ENCODE measurements at regions not wholly inside any gene's neighbourhood (a gene's known extent, or its start where the extent isn't known, plus 50 kb on each side); places are given as distances from the start of the nearest gene placed in this dataset.

- no peak for DNase-seq
These were observed 1114.8 kb downstream of the ROBO2 start for GRCh38 chr3:78154521-78155186.

DNA sequence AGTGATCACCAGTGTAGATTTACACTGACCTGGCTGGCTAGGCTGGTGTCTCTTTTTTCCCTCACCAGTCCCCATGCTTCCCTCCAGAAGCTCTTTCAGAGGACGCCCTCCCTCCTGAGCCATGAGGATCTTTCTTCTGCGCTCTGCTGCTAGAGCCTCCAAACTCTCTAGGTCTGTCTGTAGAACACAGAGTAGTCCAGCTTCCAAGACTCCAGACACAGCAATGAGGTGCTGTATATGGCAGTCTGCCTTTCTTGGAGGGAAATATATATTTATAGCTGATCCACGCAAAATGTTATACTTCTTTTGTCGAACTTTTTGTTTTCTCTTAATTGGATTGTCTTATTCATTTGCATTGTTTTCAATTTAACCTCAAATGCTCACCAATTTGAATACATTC is 1121.8 kb downstream of the ROBO2 start:
- DNase-seq, result no peak

DNA sequence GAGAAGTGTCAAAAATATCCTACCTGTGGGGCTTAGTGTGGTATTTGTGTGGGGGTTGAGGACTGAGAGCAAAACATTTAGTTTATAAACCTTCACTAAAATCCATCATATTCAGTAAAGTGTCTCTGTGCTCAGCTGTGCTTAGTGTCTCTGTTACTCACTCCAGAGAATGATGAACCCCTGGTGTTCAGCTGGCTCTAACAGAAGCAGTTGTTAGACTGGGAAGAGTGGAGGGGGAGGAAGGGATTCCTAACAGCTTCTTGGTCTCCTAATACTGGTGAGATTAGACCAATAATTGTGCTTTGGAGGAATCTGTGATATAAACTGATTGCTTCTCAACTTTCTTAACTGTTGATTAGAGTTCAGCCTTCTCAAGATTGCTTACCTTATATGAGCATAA is 1123.5 kb downstream of the ROBO2 start:
- no peak for DNase-seq

GRCh38 chr3:78165876-78166275 is 1126.0 kb downstream of the ROBO2 start:
- no peak for DNase-seq

- peak; percentile 1 for DNase-seq
These were observed 1134.9 kb downstream of the ROBO2 start for GRCh38 chr3:78174821-78175220.

DNA sequence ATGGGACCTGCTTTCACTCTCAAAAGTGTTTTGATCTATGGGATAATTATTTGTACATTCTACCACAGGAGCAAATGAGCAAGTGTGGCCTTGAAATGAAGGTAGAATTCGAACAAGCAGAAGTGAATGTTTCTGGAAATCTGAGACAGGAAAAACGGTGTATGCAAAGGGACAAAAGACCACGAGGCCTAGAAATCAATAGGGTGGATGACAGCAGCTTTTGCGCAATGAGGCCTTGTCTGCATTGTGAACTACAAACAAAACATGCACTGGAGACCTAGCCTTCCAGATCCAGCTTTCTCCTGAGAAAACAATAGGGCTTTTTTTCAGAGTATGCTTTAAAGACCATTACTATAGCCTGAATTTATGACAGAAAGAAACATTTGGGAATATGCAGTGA is 1137.0 kb downstream of the ROBO2 start:
- DNase-seq, result no peak

DNA sequence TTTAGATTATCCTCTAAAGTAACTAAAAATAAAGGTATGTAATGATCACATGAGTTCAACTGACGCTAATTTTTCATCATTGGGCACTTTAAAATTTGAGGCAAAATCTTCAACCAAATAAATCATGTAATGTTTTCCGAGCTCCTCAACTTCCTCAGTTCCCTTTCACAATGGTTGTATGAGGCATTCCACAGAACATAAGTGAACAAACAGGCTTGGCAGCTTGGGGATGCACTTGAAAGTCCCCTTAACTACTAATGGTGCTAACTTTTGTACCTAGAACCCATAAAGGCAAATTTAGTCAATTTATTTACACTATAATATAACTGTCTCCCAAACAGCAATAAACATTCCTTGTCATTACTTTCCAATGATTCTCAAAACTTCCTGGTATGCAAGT is 1137.9 kb downstream of the ROBO2 start:
- no peak for DNase-seq

GRCh38 chr3:78178209-78178608 is 1138.3 kb downstream of the ROBO2 start:
- no peak for DNase-seq

GRCh38 chr3:78178740-78179363 is 1139.0 kb downstream of the ROBO2 start:
- no peak for DNase-seq

GRCh38 chr3:78183906-78184599 is 1144.2 kb downstream of the ROBO2 start:
- DNase-seq, result peak; percentile 11

DNA sequence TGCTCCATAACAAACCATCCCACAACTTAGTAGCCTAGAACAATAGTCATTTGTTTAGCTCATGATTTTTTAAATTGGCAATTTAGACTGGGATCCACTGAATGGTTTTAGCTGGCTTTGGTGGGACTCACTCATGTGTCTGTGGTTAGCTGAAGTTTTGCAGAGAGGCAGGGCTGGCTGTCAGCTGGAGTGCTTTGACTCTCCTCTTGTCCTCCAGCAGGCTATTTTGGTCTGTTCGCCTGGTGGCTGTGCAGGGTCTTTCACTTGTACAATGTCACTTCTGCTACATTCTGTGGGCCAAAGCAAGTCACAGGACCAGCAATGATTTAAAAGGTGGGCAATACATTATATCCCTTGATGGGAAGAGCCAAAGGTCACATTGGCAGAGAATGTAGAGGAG is 1146.5 kb downstream of the ROBO2 start:
- no peak for DNase-seq

GRCh38 chr3:78201091-78201490 is 1161.2 kb downstream of the ROBO2 start:
- no peak for DNase-seq

DNA sequence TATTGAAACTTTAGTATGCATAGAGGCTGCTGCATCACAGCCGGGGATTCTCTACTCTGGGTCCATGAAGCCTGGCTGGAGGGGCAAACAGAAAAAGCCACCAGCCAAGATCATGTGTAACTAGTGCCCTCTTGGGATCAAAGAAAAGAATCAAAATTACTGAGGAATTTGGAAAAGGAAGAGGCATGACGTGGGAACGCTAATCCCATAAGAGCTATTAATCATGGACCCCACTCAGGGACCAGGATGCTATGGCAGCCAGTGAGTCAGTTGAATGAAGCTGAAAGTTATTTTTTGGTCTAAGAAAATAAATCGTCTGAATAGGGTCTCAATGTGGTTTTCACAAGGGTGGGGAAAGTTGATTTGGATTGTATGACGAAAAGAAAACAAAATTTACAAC is 1165.1 kb downstream of the ROBO2 start:
- no peak for DNase-seq

GRCh38 chr3:78221300-78221699 is 1181.4 kb downstream of the ROBO2 start:
- DNase-seq, result no peak

DNA sequence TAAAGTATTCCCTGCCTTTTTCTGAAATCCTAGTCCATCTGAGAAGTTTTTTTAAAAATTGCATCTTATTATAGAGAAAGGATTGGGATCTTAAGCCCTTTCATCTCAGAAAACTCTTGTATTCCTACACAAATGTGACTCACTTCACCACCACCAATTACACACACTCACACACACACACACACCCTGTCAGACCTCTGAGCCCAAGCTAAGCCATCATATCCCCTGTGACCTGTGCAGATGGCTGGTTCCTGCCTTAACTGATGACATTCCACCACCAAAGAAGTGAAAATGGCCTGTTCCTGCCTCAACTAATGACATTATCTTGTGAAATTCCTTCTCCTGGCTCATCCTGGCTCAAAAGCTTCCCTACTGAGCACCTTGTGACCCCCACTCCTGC is 1181.9 kb downstream of the ROBO2 start:
- DNase-seq, result no peak

- DNase-seq, result no peak
These were observed 1195.9 kb downstream of the ROBO2 start for GRCh38 chr3:78235841-78236240.

DNA sequence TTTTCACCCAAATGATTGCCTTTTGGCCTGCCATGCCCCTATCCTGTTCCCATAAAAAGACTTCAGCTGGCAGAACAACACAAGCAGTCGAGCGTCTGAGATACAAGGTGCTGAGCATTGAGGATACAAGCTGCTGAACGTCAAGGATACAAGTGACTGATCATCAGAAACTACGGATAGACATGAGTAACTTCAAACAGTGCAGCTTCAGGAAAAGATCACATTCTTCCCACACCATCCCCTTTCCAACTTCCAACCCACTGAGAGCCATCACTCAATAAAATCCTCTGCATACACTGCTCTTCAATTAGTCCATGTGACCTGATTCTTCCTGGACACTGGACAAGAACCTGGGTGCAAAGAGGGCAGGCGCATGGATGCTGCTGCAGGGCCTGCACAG is 1198.9 kb downstream of the ROBO2 start:
- DNase-seq, result no peak

- no peak for DNase-seq
These were observed 1202.8 kb downstream of the ROBO2 start for GRCh38 chr3:78242724-78243123.

DNA sequence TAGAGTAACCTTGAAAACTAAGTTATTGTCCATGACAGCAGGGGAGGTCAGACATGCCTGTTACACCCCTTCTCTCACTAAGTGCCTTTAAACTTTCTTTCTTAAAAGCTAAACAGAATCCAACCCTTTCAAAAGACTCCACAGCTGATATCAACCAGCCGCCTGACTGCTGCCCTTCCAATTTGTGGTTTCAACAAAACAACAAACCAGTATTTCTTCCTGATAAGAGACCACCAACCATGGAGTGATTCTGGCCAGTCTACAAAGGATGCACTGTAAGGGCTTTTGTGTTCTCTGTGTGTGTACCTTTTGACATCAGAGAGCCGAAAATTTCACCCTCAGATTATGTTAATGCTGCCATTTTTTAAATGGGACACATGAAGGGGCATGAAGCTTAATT is 1204.2 kb downstream of the ROBO2 start:
- no peak for DNase-seq

DNA sequence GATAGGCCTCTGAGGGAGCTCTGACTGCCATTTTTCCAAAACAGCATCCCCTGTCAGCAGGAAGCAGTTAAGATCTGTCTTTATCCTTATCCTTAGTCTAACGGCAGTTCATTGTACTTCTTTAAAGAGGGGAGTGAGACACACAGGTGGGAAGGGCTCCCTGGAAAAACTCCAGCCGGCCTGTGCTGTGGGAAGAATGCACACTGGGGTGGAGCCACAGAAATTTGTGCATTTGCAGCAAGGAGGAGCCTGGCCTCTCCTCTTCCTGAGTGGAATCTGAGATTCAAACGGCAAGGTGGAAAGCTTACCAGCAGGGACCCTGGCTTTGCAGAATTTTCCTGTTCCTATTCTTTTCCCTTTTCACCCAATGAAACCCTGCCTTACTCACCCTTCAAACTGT is 1209.4 kb downstream of the ROBO2 start:
- no peak for DNase-seq

DNA sequence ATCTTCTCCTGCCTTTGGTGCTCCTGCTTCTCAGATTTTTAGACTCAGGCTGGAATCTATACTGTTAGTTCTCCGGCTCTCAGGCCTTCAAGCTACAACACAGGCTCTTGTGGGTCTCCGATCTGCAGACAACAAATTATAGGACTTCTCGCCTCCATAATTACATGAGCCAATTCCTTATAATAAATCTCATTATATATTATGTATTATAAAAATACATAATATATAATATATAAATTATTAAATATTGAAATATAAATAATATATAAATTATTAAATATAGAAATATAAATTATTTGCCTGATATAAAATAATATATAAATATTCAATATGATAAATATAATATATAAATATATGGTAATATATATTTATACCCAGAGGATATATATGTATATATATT is 1214.0 kb downstream of the ROBO2 start:
- DNase-seq, result no peak

- no peak for DNase-seq
These were observed 1215.5 kb downstream of the ROBO2 start for GRCh38 chr3:78255403-78255802.

DNA sequence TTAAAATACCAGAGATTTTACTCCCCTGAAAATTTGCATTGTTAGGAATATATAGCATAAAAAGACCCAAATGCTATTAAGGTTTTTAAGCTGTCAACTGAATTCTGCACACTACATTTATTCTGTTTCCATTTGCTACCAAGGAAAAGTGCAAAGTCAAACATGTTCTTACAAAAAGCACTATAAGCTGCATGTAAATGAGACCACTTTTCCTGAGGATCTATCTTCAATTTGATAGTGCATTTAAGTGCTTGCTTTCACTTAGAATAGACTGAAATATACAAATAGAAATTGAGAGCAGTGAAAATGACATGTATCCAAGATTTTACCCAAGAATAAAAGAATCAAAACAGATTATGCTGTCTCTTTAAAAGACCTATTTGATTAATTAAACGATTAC is 1216.2 kb downstream of the ROBO2 start:
- no peak for DNase-seq

- DNase-seq, result no peak
These were observed 1218.1 kb downstream of the ROBO2 start for GRCh38 chr3:78257951-78258530.

Measured in NCI-H1105 (cell line).